Adrenal gland (tissue), 9 donors: ENCODE measurements at regions not wholly inside any gene's neighbourhood (a gene's known extent, or its start where the extent isn't known, plus 50 kb on each side); places are given as distances from the start of the nearest gene placed in this dataset.
A peak's percentile ranks its signal among the peaks of the same experiment; 100 is the strongest.

Source experiments
- DNase-seq, 7 donors: peaks; one replicate each; pipeline ENCODE4 v3.0.0-alpha.2; 2019 to 2020
- H3K27ac ChIP-seq, 5 donors: fragments of 200-600 bp; sonication (generic) in 4 of 5; 1 replicate in 3 of 5; 2 replicates in 2 of 5; pipeline versions ENCODE4 v1.5.1 to v1.8.0; 2016 to 2020; ENCODE audit warnings: mild to moderate bottlenecking in 1 of 5
- H3K27me3 ChIP-seq: fragments of 200-600 bp; 2 replicates; pipeline ENCODE4 v1.8.0; 2021
- H3K36me3 ChIP-seq, 2 donors: fragments of 200-600 bp; replicated peaks in 1 of 2; 1 replicate in 1 of 2; 2 replicates in 1 of 2; pipeline versions ENCODE4 v1.5.1 to v1.8.0; 2018 to 2022
- H3K4me1 ChIP-seq, 2 donors: fragments of 200-600 bp; replicated peaks in 1 of 2; 1 replicate in 1 of 2; 2 replicates in 1 of 2; pipeline versions ENCODE4 v1.5.1 to v1.8.0; 2018 to 2021
- H3K4me3 ChIP-seq, 4 donors: fragments of 200-600 bp; sonication (generic) in 3 of 4; one replicate each; pipeline ENCODE4 v1.5.1; 2016 to 2018
- H3K9me3 ChIP-seq, 3 donors: fragments of 200-600 bp; sonication (generic) in 1 of 3; replicated peaks in 1 of 3; 1 replicate in 2 of 3; 2 replicates in 1 of 3; pipeline versions ENCODE4 v1.5.1 to v1.8.0; 2016 to 2021
- POLR2A ChIP-seq, 2 donors: fragments of 450-650 bp; IDR thresholded peaks; one replicate each; pipeline ENCODE4 v1.6.1; 2017; ENCODE audit warnings: antibody characterized with exemption in 2 of 2, mild to moderate bottlenecking in 2 of 2, moderate library complexity in 1 of 2
- WGBS, 4 donors: extraction: QIAGEN DNeasy Blood & Tissue Kit in 2 of 4; methylation state at CpG; one replicate each; pipeline versions ENCODE4 v1.1.5 to v1.1.7; 2013 to 2017; 5-methylcytosine and 5-hydroxymethylcytosine counted together
- intact Hi-C, 2 donors: fragments of 100-400 bp; cut with DNase I; formaldehyde crosslinking; loops; one replicate each; pipeline versions ENCODE4 v1.14.1 to v1.15.0; 2022 to 2023
- TF ChIP-seq, protein P1 (sequence below), 6 experiments: fragments of 450-650 bp in 4 of 6; fragments of 200-600 bp in 2 of 6; sonication (generic) in 1 of 6; IDR thresholded peaks; 1 replicate in 5 of 6; 2 replicates in 1 of 6; pipeline versions ENCODE4 v1.5.1 to v1.8.0; 2016 to 2021; ENCODE audit warnings: antibody characterized with exemption in 6 of 6, mild to moderate bottlenecking in 2 of 6, moderate library complexity in 1 of 6
- donor health status: healthy with polysubstance abuse.
- donor health status: Bipolar disorder and iron deficiency.
- donor health status: DM: yes; HTN: yes; CAD: no.
- donor health status: DM: no; HTN: no; CAD: no.
- donor health status: DM: no; HTN: no; CAD: no.

DNA sequence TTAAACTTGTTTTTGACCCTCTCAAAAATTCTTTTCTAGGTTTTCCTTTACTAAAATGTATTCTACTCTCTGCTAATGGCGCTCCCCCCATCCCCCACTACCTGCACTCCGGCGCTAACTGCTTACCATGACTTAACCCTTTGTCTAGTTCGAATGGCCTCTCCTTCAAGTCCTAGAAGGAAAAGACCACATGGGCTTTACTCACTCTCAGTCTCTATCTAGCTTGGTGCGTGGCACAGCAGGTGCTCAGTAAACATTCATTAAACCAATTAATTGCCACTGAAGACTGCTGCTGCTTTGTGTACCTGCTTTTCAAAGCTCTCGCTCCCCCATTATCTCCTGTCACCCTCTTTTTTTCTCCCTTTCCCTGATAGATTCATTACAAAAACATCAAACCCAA is 457.7 kb upstream of the THRB start:
- H3K9me3 ChIP-seq, result no peaks in the 10 kb centered on the region
- H3K27me3 ChIP-seq, result no peaks in the 10 kb centered on the region
- TF ChIP-seq, protein P1, sequence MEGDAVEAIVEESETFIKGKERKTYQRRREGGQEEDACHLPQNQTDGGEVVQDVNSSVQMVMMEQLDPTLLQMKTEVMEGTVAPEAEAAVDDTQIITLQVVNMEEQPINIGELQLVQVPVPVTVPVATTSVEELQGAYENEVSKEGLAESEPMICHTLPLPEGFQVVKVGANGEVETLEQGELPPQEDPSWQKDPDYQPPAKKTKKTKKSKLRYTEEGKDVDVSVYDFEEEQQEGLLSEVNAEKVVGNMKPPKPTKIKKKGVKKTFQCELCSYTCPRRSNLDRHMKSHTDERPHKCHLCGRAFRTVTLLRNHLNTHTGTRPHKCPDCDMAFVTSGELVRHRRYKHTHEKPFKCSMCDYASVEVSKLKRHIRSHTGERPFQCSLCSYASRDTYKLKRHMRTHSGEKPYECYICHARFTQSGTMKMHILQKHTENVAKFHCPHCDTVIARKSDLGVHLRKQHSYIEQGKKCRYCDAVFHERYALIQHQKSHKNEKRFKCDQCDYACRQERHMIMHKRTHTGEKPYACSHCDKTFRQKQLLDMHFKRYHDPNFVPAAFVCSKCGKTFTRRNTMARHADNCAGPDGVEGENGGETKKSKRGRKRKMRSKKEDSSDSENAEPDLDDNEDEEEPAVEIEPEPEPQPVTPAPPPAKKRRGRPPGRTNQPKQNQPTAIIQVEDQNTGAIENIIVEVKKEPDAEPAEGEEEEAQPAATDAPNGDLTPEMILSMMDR (IDR thresholded peaks at IDR 0.05), result no peak
- TF ChIP-seq POLR2A (IDR thresholded peaks at IDR 0.05), result no peak
- no peak overlapping the region for H3K27ac ChIP-seq
- no peak for DNase-seq
- H3K36me3 ChIP-seq, result no peaks in the 10 kb centered on the region
- no peak overlapping the region for H3K4me3 ChIP-seq
- WGBS, 4 donors, result 61 to 66% (median 62%) methylated on average over 6 of the region's 6 CpGs
- no peaks in the 10 kb centered on the region for H3K4me1 ChIP-seq
- intact Hi-C loops, result no loop called here

DNA sequence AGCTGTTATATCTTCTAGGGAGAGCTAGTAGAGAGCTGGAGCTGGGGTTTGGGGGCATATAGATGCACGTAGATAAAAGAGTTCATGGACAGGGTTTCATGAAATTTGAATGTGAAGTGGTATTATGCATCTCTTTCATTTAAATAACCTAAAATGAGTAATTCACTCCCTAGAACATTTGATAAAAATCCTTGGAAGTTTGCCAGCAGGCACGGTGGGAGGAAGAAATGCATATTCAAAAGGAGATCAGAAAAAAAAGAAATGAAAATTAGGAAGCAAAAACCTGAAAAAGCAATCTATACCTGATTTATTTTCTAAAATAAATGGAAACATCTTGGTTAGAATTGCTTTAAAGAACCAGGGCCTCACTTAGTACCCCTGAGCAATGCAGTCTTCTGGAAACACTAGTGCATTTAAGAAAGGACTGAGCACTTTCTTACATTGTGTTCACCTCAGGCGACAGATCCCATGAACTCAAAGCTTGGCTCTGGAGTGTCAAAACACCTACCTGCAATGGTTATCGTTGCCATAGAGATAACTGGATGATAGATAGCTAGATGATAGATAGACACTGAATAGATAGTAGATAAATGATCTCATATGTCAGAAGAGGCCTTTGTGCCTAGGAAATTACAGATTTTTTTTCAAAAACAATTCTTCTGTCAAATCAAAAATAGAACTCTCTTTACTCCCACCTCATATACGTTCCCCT is 458.6 kb upstream of the THRB start:
- TF ChIP-seq, protein P1 (IDR thresholded peaks at IDR 0.05), result no peak
- TF ChIP-seq POLR2A (IDR thresholded peaks at IDR 0.05), result no peak
- Histone ChIP-seq H3K4me1 (no peaks in the 10 kb centered on the region), H3K27me3 (no peaks in the 10 kb centered on the region), H3K27ac (no peak overlapping the region), H3K36me3 (no peaks in the 10 kb centered on the region), H3K4me3 (no peak overlapping the region), H3K9me3 (no peaks in the 10 kb centered on the region)
- intact Hi-C loops, result no loop called here
- 50 to 64% (median 52%) methylated on average over 5 of the region's 5 CpGs for WGBS, 4 donors
- DNase-seq, result no peak

DNA sequence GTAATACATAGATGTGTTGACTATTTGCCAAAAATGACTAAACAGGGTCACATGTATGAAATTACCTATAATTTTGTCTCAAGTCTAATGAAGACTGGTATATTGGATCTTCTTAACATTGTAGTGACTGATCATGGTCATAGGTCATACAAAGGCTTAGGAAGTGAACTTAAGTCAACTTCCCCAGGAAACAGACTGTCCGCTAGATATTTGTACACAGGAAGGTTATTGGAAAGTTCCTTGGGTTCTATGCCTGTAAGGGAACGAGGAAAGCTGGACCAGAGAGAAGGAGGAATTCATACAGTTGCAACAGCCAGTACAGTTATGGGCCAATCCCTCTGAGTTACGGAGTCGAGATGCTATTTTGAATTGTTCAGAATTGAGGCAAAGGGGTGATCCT is 462.0 kb upstream of the THRB start:
- no peaks in the 10 kb centered on the region for H3K27me3 ChIP-seq
- no peak for TF ChIP-seq POLR2A (IDR thresholded peaks at IDR 0.05)
- TF ChIP-seq, protein P1 (IDR thresholded peaks at IDR 0.05), result no peak
- intact Hi-C loops, result no loop called here
- H3K36me3 ChIP-seq, result no peaks in the 10 kb centered on the region
- H3K4me1 ChIP-seq, result no peaks in the 10 kb centered on the region
- no peaks in the 10 kb centered on the region for H3K9me3 ChIP-seq
- DNase-seq, result no peak
- no peak overlapping the region for H3K4me3 ChIP-seq
- peak overlapping the region in 1 of 5 donors; percentile 45 for H3K27ac ChIP-seq
- WGBS, 4 donors, result 66 to 78% (median 73%) methylated on average over 4 of the region's 4 CpGs

DNA sequence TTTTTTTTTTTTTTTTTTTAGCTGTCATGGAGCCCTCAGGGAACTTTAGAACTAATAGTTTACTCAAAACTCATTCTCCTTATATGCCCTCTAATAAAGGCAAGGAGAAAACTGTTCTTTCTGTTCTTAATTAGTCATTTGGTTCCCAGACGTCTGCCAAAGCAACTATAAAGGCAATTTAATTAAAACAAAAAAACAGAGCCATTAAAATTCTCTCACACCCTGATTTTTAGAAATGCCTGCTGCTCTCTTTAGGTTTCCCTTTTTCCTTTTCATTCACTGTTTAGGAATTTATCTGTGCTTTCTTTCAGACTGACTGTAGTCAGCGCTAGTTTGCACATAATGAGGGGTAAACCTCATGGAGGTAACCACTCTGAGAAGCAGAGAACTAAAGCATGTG is 463.6 kb upstream of the THRB start:
- no peak for TF ChIP-seq POLR2A (IDR thresholded peaks at IDR 0.05)
- TF ChIP-seq, protein P1 (IDR thresholded peaks at IDR 0.05), result no peak
- intact Hi-C loops, result no loop called here
- 47 to 63% (median 57%) methylated on average over 2 of the region's 2 CpGs for WGBS, 4 donors

More for the DNA sequence above, 463.6 kb upstream of the THRB start:
- Histone ChIP-seq H3K9me3 (no peaks in the 10 kb centered on the region), H3K4me1 (no peaks in the 10 kb centered on the region), H3K27me3 (no peaks in the 10 kb centered on the region), H3K4me3 (no peak overlapping the region), H3K36me3 (no peaks in the 10 kb centered on the region), H3K27ac (no peak overlapping the region)
- DNase-seq, result no peak
